DND-41 (cell line): ENCODE measurements at regions not wholly inside any gene's neighbourhood (a gene's known extent, or its start where the extent isn't known, plus 50 kb on each side); places are given as distances from the start of the nearest gene placed in this dataset.
"Not testable (repeated sequence)": the region's sequence is repeated elsewhere in the genome, so short reads cannot be mapped to it uniquely, and the experiment has no call there.

ENCODE experiments used
- ATAC-seq: fragments of 200-7000 bp; cut with Tn5 transposase; 3 replicates; pipeline ENCODE4 v1.9.1; 2021; ENCODE audit warnings: low read depth; ENCODE audit not compliant: insufficient read depth
- DNase-seq: peaks from one replicate; pipeline ENCODE4 v3.0.0-alpha.2; 2020
- H2AFZ ChIP-seq: 2 replicates; pipeline ENCODE4 v1.6.0; 2012; ENCODE audit warnings: low read depth, low read length
- H3K27ac ChIP-seq: 2 replicates; pipeline ENCODE4 v1.5.1; 2012; ENCODE audit warnings: low read length, inconsistent platforms
- H3K27me3 ChIP-seq: fragments of 200-600 bp; sonication (generic); 2 replicates; pipeline ENCODE4 v1.6.0; 2012; ENCODE audit warnings: low read length, mild to moderate bottlenecking, inconsistent platforms; ENCODE audit not compliant: insufficient read depth, poor library complexity
- H3K36me3 ChIP-seq: 2 replicates; pipeline ENCODE4 v1.5.1; 2012; ENCODE audit warnings: low read length, inconsistent platforms; ENCODE audit not compliant: insufficient read depth
- H3K4me1 ChIP-seq: 2 replicates; pipeline ENCODE4 v1.5.1; 2012; ENCODE audit warnings: mild to moderate bottlenecking, low read length; ENCODE audit not compliant: insufficient read depth
- H3K4me2 ChIP-seq: 2 replicates; pipeline ENCODE4 v1.6.0; 2012; ENCODE audit warnings: mild to moderate bottlenecking, moderate library complexity, low read length, inconsistent platforms; ENCODE audit not compliant: insufficient read depth
- H3K4me3 ChIP-seq, 2 experiments: fragments of 200-600 bp in 1 of 2; shearing (Covaris generic) in 1 of 2; 2 replicates each; pipeline ENCODE4 v1.5.1; 2012 to 2016; ENCODE audit warnings: inconsistent platforms in 2 of 2, low read length in 2 of 2, mild to moderate bottlenecking in 2 of 2, low read depth in 1 of 2, moderate library complexity in 1 of 2
- H3K79me2 ChIP-seq: 2 replicates; pipeline ENCODE4 v1.6.0; 2012; ENCODE audit warnings: low read length, inconsistent platforms; ENCODE audit not compliant: insufficient read depth
- H3K9ac ChIP-seq: 2 replicates; pipeline ENCODE4 v1.6.0; 2012; ENCODE audit warnings: low read depth, mild to moderate bottlenecking, inconsistent platforms, low read length, moderate library complexity
- H3K9me3 ChIP-seq: 2 replicates; pipeline ENCODE4 v1.5.1; 2012; ENCODE audit warnings: low read length, moderate library complexity, mild to moderate bottlenecking, inconsistent platforms; ENCODE audit not compliant: insufficient read depth, severe bottlenecking
- H4K20me1 ChIP-seq: 2 replicates; pipeline ENCODE4 v1.6.0; 2012; ENCODE audit warnings: low read length; ENCODE audit not compliant: insufficient read depth
- CTCF ChIP-seq: IDR thresholded peaks from 2 replicates; pipeline ENCODE4 v1.5.1; 2012; ENCODE audit warnings: borderline replicate concordance, low read length, moderate library complexity, mild to moderate bottlenecking; ENCODE audit not compliant: poor library complexity, severe bottlenecking; ENCODE audit errors: extremely low read depth
- EZH2 ChIP-seq: IDR thresholded peaks from 3 replicates; pipeline ENCODE4 v1.6.1; 2012; ENCODE audit warnings: borderline replicate concordance, low read depth, mild to moderate bottlenecking, moderate library complexity, low read length, inconsistent platforms; ENCODE audit not compliant: severe bottlenecking

GRCh38 chr9:75333624-75334023 lies 245.3 kb downstream of the OSTF1 start:
- Histone ChIP-seq H3K4me3 (no peak overlapping the region), H2AFZ (no peak overlapping the region), H3K4me1 (no peaks in the 10 kb centered on the region), H3K9me3 (no peaks in the 10 kb centered on the region), H3K79me2 (no peaks in the 10 kb centered on the region), H3K4me2 (no peak overlapping the region), H3K36me3 (no peaks in the 10 kb centered on the region), H3K27me3 (no peaks in the 10 kb centered on the region), H3K27ac (no peak overlapping the region), H3K9ac (no peak overlapping the region), H4K20me1 (no peaks in the 10 kb centered on the region)
- TF ChIP-seq EZH2 (no peak), CTCF (no peak)
- ATAC-seq (no peak), DNase-seq (no peak)

GRCh38 chr9:75358846-75359245 lies 270.5 kb downstream of the OSTF1 start:
- Histone ChIP-seq H4K20me1 (no peaks in the 10 kb centered on the region), H3K4me3 (no peak overlapping the region), H3K9ac (no peak overlapping the region), H3K79me2 (no peaks in the 10 kb centered on the region), H3K4me2 (no peak overlapping the region), H3K4me1 (no peaks in the 10 kb centered on the region), H3K36me3 (no peaks in the 10 kb centered on the region), H2AFZ (no peak overlapping the region), H3K9me3 (no peaks in the 10 kb centered on the region), H3K27me3 (no peaks in the 10 kb centered on the region), H3K27ac (no peak overlapping the region)
- no peak for ATAC-seq
- no peak for TF ChIP-seq EZH2
- TF ChIP-seq CTCF, result no peak
- no peak for DNase-seq

DNA sequence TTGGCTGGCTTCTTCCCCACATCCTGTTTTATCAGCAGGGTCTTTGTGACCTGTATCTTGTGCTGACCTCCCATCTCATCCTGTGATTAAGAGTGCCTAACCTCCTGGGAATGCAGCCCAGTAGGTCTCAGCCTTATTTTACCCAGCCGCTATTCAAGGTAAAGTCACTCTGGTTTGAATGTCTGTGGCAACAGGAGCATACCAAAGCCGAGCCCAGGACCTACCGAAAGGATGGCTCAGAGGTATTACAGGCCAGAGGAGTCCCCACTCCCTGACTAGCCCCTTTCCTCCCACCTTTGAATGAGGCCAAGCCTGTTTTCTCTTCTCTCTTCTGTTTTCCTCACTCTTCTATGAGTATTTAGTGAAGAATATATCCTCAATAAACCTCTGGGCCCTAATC lies 271.3 kb downstream of the OSTF1 start:
- DNase-seq (no peak), ATAC-seq (no peak)
- Histone ChIP-seq H3K79me2 (no peaks in the 10 kb centered on the region), H3K9me3 (no peaks in the 10 kb centered on the region), H2AFZ (no peak overlapping the region), H4K20me1 (no peaks in the 10 kb centered on the region), H3K27me3 (no peaks in the 10 kb centered on the region), H3K9ac (no peak overlapping the region), H3K36me3 (no peaks in the 10 kb centered on the region), H3K4me2 (no peak overlapping the region), H3K27ac (no peak overlapping the region), H3K4me3 (no peak overlapping the region), H3K4me1 (no peaks in the 10 kb centered on the region)
- TF ChIP-seq EZH2 (no peak), CTCF (no peak)

- Histone ChIP-seq H3K27me3 (no peaks in the 10 kb centered on the region), H3K9me3 (no peaks in the 10 kb centered on the region), H3K4me1 (no peaks in the 10 kb centered on the region), H2AFZ (no peak overlapping the region), H3K4me3 (no peak overlapping the region), H4K20me1 (no peaks in the 10 kb centered on the region), H3K79me2 (no peaks in the 10 kb centered on the region), H3K4me2 (no peak overlapping the region), H3K36me3 (no peaks in the 10 kb centered on the region), H3K27ac (no peak overlapping the region), H3K9ac (no peak overlapping the region)
- ATAC-seq (no peak), DNase-seq (no peak)
- no peak for TF ChIP-seq EZH2
- no peak for TF ChIP-seq CTCF
These were observed 271.9 kb downstream of the OSTF1 start for GRCh38 chr9:75360252-75360651.

- DNase-seq, result not testable (repeated sequence)
These were observed 274.1 kb downstream of the OSTF1 start for GRCh38 chr9:75362446-75362845.

More at GRCh38 chr9:75362446-75362845, 274.1 kb downstream of the OSTF1 start:
- H3K9ac ChIP-seq, H2AFZ ChIP-seq, H4K20me1 ChIP-seq, ATAC-seq, H3K36me3 ChIP-seq, H3K27me3 ChIP-seq, H3K4me2 ChIP-seq, H3K9me3 ChIP-seq, H3K27ac ChIP-seq, H3K4me3 ChIP-seq, H3K4me1 ChIP-seq, H3K79me2 ChIP-seq: not testable (repeated sequence)
